ENCODE measurements at regions not wholly inside any gene's neighbourhood (a gene's known extent, or its start where the extent isn't known, plus 50 kb on each side); places are given as distances from the start of the nearest gene placed in this dataset.

GRCh38 chr12:114616081-114616480 is 67.9 kb downstream of the TBX3 start:
- H3K4me3 ChIP-seq (replicated peaks; ENCODE audit: low read depth, low read length) = no peak overlapping the region
- TF ChIP-seq CTCF (IDR thresholded peaks at IDR 0.05; ENCODE audit: low read depth, low read length, missing control alignments) = no peak
- DNase-seq (ENCODE audit: extremely low read depth, low read depth) = no peak

GRCh38 chr12:114614040-114614439 is 69.9 kb downstream of the TBX3 start:
- H3K4me3 ChIP-seq (replicated peaks; ENCODE audit: low read depth, low read length) = no peak overlapping the region
- TF ChIP-seq CTCF (IDR thresholded peaks at IDR 0.05; ENCODE audit: low read depth, low read length, missing control alignments) = no peak
- DNase-seq (ENCODE audit: extremely low read depth, low read depth) = no peak

- no peak for DNase-seq (ENCODE audit: extremely low read depth, low read depth)
- TF ChIP-seq CTCF (IDR thresholded peaks at IDR 0.05; ENCODE audit: low read depth, low read length, missing control alignments) = no peak
- H3K4me3 ChIP-seq (replicated peaks; ENCODE audit: low read depth, low read length) = no peak overlapping the region
Measured at GRCh38 chr12:114612062-114612461, 71.9 kb downstream of the TBX3 start.

- no peak overlapping the region for H3K4me3 ChIP-seq (replicated peaks; ENCODE audit: low read depth, low read length)
- no peak for DNase-seq (ENCODE audit: extremely low read depth, low read depth)
- no peak for TF ChIP-seq CTCF (IDR thresholded peaks at IDR 0.05; ENCODE audit: low read depth, low read length, missing control alignments)
Measured at GRCh38 chr12:114611145-114612018, 72.6 kb downstream of the TBX3 start.

- no peak overlapping the region for H3K4me3 ChIP-seq (replicated peaks; ENCODE audit: low read depth, low read length)
- no peak for TF ChIP-seq CTCF (IDR thresholded peaks at IDR 0.05; ENCODE audit: low read depth, low read length, missing control alignments)
- DNase-seq (ENCODE audit: extremely low read depth, low read depth) = no peak
Measured at GRCh38 chr12:114608509-114608908, 75.5 kb downstream of the TBX3 start.

- TF ChIP-seq CTCF (IDR thresholded peaks at IDR 0.05; ENCODE audit: low read depth, low read length, missing control alignments) = no peak
- no peak for DNase-seq (ENCODE audit: extremely low read depth, low read depth)
- H3K4me3 ChIP-seq (replicated peaks; ENCODE audit: low read depth, low read length) = no peak overlapping the region
Measured at GRCh38 chr12:114605918-114606317, 78.1 kb downstream of the TBX3 start.

All from HFF-Myc (cell line).